Gastrocnemius medialis (tissue), 4 donors: ENCODE measurements at regions not wholly inside any gene's neighbourhood (a gene's known extent, or its start where the extent isn't known, plus 50 kb on each side); places are given as distances from the start of the nearest gene placed in this dataset.

ENCODE experiments used
- ATAC-seq, 2 donors: fragments of 150-250 bp; one replicate each; pipeline ENCODE4 v1.9.1; 2016
- DNase-seq, 2 donors: peaks; one replicate each; pipeline ENCODE4 v3.0.0-alpha.2; 2019
- H3K27ac ChIP-seq, 4 donors: fragments of 200-600 bp; sonication (generic); 1 replicate in 1 of 4; 2 replicates in 3 of 4; pipeline ENCODE4 v1.5.1; 2016 to 2018; ENCODE audit warnings: mild to moderate bottlenecking in 2 of 4, moderate library complexity in 1 of 4
- H3K27me3 ChIP-seq, 3 donors: fragments of 200-600 bp; sonication (generic) in 2 of 3; 1 replicate in 1 of 3; 2 replicates in 2 of 3; pipeline versions ENCODE4 v1.5.1 to v1.6.0; 2016 to 2019; ENCODE audit warnings: mild to moderate bottlenecking in 1 of 3, moderate library complexity in 1 of 3
- H3K36me3 ChIP-seq, 2 donors: fragments of 200-600 bp; sonication (generic) in 1 of 2; one replicate each; pipeline ENCODE4 v1.5.1; 2017 to 2018
- H3K4me1 ChIP-seq, 2 donors: fragments of 200-600 bp; sonication (generic) in 1 of 2; one replicate each; pipeline ENCODE4 v1.5.1; 2016 to 2017; ENCODE audit warnings: mild to moderate bottlenecking in 2 of 2
- H3K4me3 ChIP-seq, 4 donors: fragments of 200-600 bp; sonication (generic) in 3 of 4; 1 replicate in 1 of 4; 2 replicates in 3 of 4; pipeline ENCODE4 v1.5.1; 2016 to 2019; ENCODE audit warnings: mild to moderate bottlenecking in 2 of 4
- H3K9me3 ChIP-seq, 3 donors: fragments of 200-600 bp; sonication (generic) in 2 of 3; 1 replicate in 1 of 3; 2 replicates in 2 of 3; pipeline ENCODE4 v1.5.1; 2016 to 2019
- CTCF ChIP-seq, 5 experiments: fragments of 450-650 bp in 3 of 5; fragments of 200-600 bp in 2 of 5; sonication (generic) in 2 of 5; IDR thresholded peaks in 4 of 5; conservative IDR thresholded peaks in 1 of 5; 1 replicate in 4 of 5; 2 replicates in 1 of 5; pipeline ENCODE4 v1.5.1; 2016 to 2019; ENCODE audit warnings: antibody characterized with exemption in 5 of 5, mild to moderate bottlenecking in 3 of 5, moderate library complexity in 3 of 5
- POLR2A ChIP-seq, 2 donors: fragments of 450-650 bp; IDR thresholded peaks; one replicate each; pipeline ENCODE4 v1.6.1; 2017; ENCODE audit warnings: antibody characterized with exemption in 2 of 2, mild to moderate bottlenecking in 2 of 2, moderate library complexity in 2 of 2
- in situ Hi-C, 4 donors: fragments of 200-750 bp; cut with MboI; loops; one replicate each; pipeline versions ENCODE4 v1.15.0 to v1.8.0; 2017; ENCODE audit warnings: low sequenced_read_pairs in 4 of 4
- intact Hi-C: fragments of 100-400 bp; cut with DNase I; formaldehyde crosslinking; loops from one replicate; pipeline ENCODE4 v1.15.1; 2023; ENCODE audit warnings: low total_unique reads

- TF ChIP-seq POLR2A (IDR thresholded peaks at IDR 0.05): no peak
- no peak for TF ChIP-seq CTCF (IDR thresholded peaks at IDR 0.05 in 4 of 5, conservative IDR thresholded peaks at IDR 0.05 in 1 of 5)
- intact Hi-C loops (no loop called here), in situ Hi-C loops (no loop called here)
These were observed 191.0 kb upstream of the C1orf174 start for GRCh38 chr1:4090976-4091660.

GRCh38 chr1:4091996-4092395, 191.9 kb upstream of the C1orf174 start:
- no peaks in the 10 kb centered on the region for H3K36me3 ChIP-seq
- no peak overlapping the region for H3K27ac ChIP-seq
- no peaks in the 10 kb centered on the region for H3K4me1 ChIP-seq
- DNase-seq (no peak), ATAC-seq (no peak)
- intact Hi-C loops: no loop called here
- in situ Hi-C loops: no loop called here
- H3K4me3 ChIP-seq: no peak overlapping the region
- TF ChIP-seq CTCF (IDR thresholded peaks at IDR 0.05 in 4 of 5, conservative IDR thresholded peaks at IDR 0.05 in 1 of 5): no peak
- no peak for TF ChIP-seq POLR2A (IDR thresholded peaks at IDR 0.05)
- no peaks in the 10 kb centered on the region for H3K9me3 ChIP-seq
- H3K27me3 ChIP-seq: peaks cover 0 to 2% (median 0%) of the 10 kb centered on the region in 3 donors

More at GRCh38 chr1:4090976-4091660, 191.0 kb upstream of the C1orf174 start:
- Histone ChIP-seq H3K4me1 (no peaks in the 10 kb centered on the region), H3K27ac (no peak overlapping the region), H3K9me3 (no peaks in the 10 kb centered on the region), H3K36me3 (no peaks in the 10 kb centered on the region), H3K27me3 (peaks cover 0 to 2% (median 0%) of the 10 kb centered on the region in 3 donors), H3K4me3 (no peak overlapping the region)
- ATAC-seq (no peak), DNase-seq (no peak)

GRCh38 chr1:4093856-4094565, 193.9 kb upstream of the C1orf174 start:
- Histone ChIP-seq H3K9me3 (no peaks in the 10 kb centered on the region), H3K4me1 (no peaks in the 10 kb centered on the region), H3K27me3 (peaks cover 0 to 2% (median 0%) of the 10 kb centered on the region in 3 donors), H3K4me3 (no peak overlapping the region), H3K36me3 (no peaks in the 10 kb centered on the region), H3K27ac (no peak overlapping the region)
- DNase-seq (no peak), ATAC-seq (no peak)
- TF ChIP-seq CTCF (IDR thresholded peaks at IDR 0.05 in 4 of 5, conservative IDR thresholded peaks at IDR 0.05 in 1 of 5) (no peak), POLR2A (IDR thresholded peaks at IDR 0.05) (no peak)
- intact Hi-C loops: no loop called here
- in situ Hi-C loops: no loop called here

- in situ Hi-C loops (no loop called here), intact Hi-C loops (no loop called here)
- Histone ChIP-seq H3K4me1 (no peaks in the 10 kb centered on the region), H3K4me3 (no peak overlapping the region), H3K27me3 (no peaks in the 10 kb centered on the region), H3K9me3 (no peaks in the 10 kb centered on the region), H3K36me3 (no peaks in the 10 kb centered on the region), H3K27ac (no peak overlapping the region)
- TF ChIP-seq POLR2A (IDR thresholded peaks at IDR 0.05) (no peak), CTCF (IDR thresholded peaks at IDR 0.05 in 4 of 5, conservative IDR thresholded peaks at IDR 0.05 in 1 of 5) (no peak)
- no peak for ATAC-seq
- no peak for DNase-seq
These were observed 195.4 kb upstream of the C1orf174 start for GRCh38 chr1:4095433-4095971.
